IPS DF 4.7 (cell line): ENCODE measurements at regions not wholly inside any gene's neighbourhood (a gene's known extent, or its start where the extent isn't known, plus 50 kb on each side); places are given as distances from the start of the nearest gene placed in this dataset.
"Not testable (repeated sequence)": the region's sequence is repeated elsewhere in the genome, so short reads cannot be mapped to it uniquely, and the experiment has no call there.

Experiments
- DNase-seq: peaks from one replicate; pipeline ENCODE4 v3.0.0-alpha.2; 2013; ENCODE audit warnings: low spot score; ENCODE audit errors: extremely low read depth

- DNase-seq = no peak
Observed at GRCh38 chr9:20240498-20240897, 381.8 kb downstream of the MLLT3 start.

GRCh38 chr9:20238921-20239320 is 383.4 kb downstream of the MLLT3 start:
- no peak for DNase-seq

GRCh38 chr9:20237686-20238085 is 384.6 kb downstream of the MLLT3 start:
- no peak for DNase-seq

- no peak for DNase-seq
Observed at GRCh38 chr9:20236676-20237075, 385.6 kb downstream of the MLLT3 start.

GRCh38 chr9:20235206-20235605 is 387.1 kb downstream of the MLLT3 start:
- not testable (repeated sequence) for DNase-seq

GRCh38 chr9:20228096-20228495 is 394.2 kb downstream of the MLLT3 start:
- DNase-seq = no peak

GRCh38 chr9:20227166-20227874 is 395.0 kb downstream of the MLLT3 start:
- DNase-seq = no peak

GRCh38 chr9:20226345-20226744 is 396.0 kb downstream of the MLLT3 start:
- DNase-seq = no peak

- no peak for DNase-seq
Observed at GRCh38 chr9:20225826-20226225, 396.5 kb downstream of the MLLT3 start.

GRCh38 chr9:20224756-20225155 is 397.5 kb downstream of the MLLT3 start:
- DNase-seq = no peak

GRCh38 chr9:20220286-20220685 is 402.0 kb downstream of the MLLT3 start:
- DNase-seq = no peak

GRCh38 chr9:20219437-20219836 is 402.9 kb downstream of the MLLT3 start:
- DNase-seq = no peak

- DNase-seq = no peak
Observed at GRCh38 chr9:20217596-20217995, 404.7 kb downstream of the MLLT3 start.

- DNase-seq = no peak
Observed at GRCh38 chr9:20216438-20216837, 405.9 kb downstream of the MLLT3 start.

GRCh38 chr9:20215552-20215951 is 406.7 kb downstream of the MLLT3 start:
- DNase-seq = no peak

- DNase-seq = no peak
Observed at GRCh38 chr9:20212806-20213205, 409.5 kb downstream of the MLLT3 start.

- no peak for DNase-seq
Observed at GRCh38 chr9:20209391-20210340, 412.6 kb downstream of the MLLT3 start.

GRCh38 chr9:20208961-20209371 is 413.3 kb downstream of the MLLT3 start:
- DNase-seq = no peak

GRCh38 chr9:20208226-20208625 is 414.1 kb downstream of the MLLT3 start:
- DNase-seq = no peak

- DNase-seq = no peak
Observed at GRCh38 chr9:20207176-20207575, 415.1 kb downstream of the MLLT3 start.

- DNase-seq = no peak
Observed at GRCh38 chr9:20205821-20206220, 416.5 kb downstream of the MLLT3 start.

GRCh38 chr9:20200991-20201431 is 412.2 kb upstream of the SLC24A2 start:
- no peak for DNase-seq
